Body of pancreas (tissue), 4 donors: ENCODE measurements at regions not wholly inside any gene's neighbourhood (a gene's known extent, or its start where the extent isn't known, plus 50 kb on each side); places are given as distances from the start of the nearest gene placed in this dataset.
A peak's percentile ranks its signal among the peaks of the same experiment; 100 is the strongest.

ENCODE experiments used
- ATAC-seq: fragments of 150-250 bp; one replicate; pipeline ENCODE4 v1.9.1; 2016
- DNase-seq, 4 donors: peaks; one replicate each; pipeline ENCODE4 v3.0.0-alpha.2; 2019
- H3K27ac ChIP-seq, 4 donors: fragments of 200-600 bp; sonication (generic); 1 replicate in 3 of 4; 2 replicates in 1 of 4; pipeline versions ENCODE4 v1.5.1 to v1.6.1; 2016 to 2019; ENCODE audit warnings: mild to moderate bottlenecking in 1 of 4, mixed read lengths in 1 of 4, moderate library complexity in 1 of 4
- H3K27me3 ChIP-seq, 2 donors: fragments of 200-600 bp; sonication (generic); one replicate each; pipeline ENCODE4 v1.6.0; 2016; ENCODE audit warnings: mild to moderate bottlenecking in 1 of 2
- H3K36me3 ChIP-seq, 2 donors: fragments of 200-600 bp; sonication (generic); replicated peaks in 1 of 2; 2 replicates each; pipeline ENCODE4 v1.5.1; 2016; ENCODE audit warnings: low read depth in 2 of 2; ENCODE audit not compliant: insufficient read depth in 1 of 2
- H3K4me1 ChIP-seq: fragments of 200-600 bp; sonication (generic); one replicate; pipeline ENCODE4 v1.6.0; 2016
- H3K4me3 ChIP-seq, 2 donors: fragments of 200-600 bp; sonication (generic); 1 replicate in 1 of 2; 2 replicates in 1 of 2; pipeline ENCODE4 v1.5.1; 2016 to 2019
- H3K9me3 ChIP-seq, 3 donors: fragments of 200-600 bp; sonication (generic); 1 replicate in 2 of 3; 2 replicates in 1 of 3; pipeline ENCODE4 v1.5.1; 2016
- POLR2A ChIP-seq, 3 donors: fragments of 450-650 bp; IDR thresholded peaks; one replicate each; pipeline ENCODE4 v1.6.1; 2016; ENCODE audit warnings: antibody characterized with exemption in 3 of 3, mild to moderate bottlenecking in 2 of 3
- WGBS, 2 donors: methylation state at CpG; one replicate each; pipeline ENCODE4 v1.1.5; 2017; 5-methylcytosine and 5-hydroxymethylcytosine counted together
- intact Hi-C: fragments of 100-400 bp; cut with DNase I; formaldehyde crosslinking; loops from one replicate; pipeline ENCODE4 v1.15.1; 2023
- TF ChIP-seq, protein P1 (sequence below), 7 experiments: fragments of 450-650 bp in 4 of 7; fragments of 200-600 bp in 3 of 7; sonication (generic) in 3 of 7; IDR thresholded peaks; one replicate each; pipeline ENCODE4 v1.5.1; 2016 to 2019; ENCODE audit warnings: antibody characterized with exemption in 7 of 7

DNA sequence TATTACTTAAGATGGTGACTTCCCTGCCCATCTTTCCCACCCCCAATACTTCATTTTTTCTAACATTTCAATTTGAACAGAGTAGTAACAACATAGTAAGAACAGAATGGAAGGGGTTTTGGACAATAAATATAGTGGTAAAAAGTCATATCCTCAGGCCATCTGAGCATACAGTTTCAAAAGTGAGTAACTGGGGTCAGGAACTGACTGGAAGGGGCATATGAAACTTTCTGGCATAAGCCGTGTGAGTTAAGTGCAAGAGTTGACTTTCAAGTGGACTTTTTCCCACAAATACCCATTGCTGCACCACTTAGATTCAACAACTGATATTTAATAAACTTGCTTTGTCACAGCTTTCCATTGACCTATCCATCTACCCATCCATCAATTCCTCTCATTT, 153.5 kb upstream of the IL12A start:
- DNase-seq = no peak
- no peaks in the 10 kb centered on the region for H3K27me3 ChIP-seq
- no peak for ATAC-seq
- H3K4me1 ChIP-seq = no peaks in the 10 kb centered on the region
- TF ChIP-seq, protein P1, sequence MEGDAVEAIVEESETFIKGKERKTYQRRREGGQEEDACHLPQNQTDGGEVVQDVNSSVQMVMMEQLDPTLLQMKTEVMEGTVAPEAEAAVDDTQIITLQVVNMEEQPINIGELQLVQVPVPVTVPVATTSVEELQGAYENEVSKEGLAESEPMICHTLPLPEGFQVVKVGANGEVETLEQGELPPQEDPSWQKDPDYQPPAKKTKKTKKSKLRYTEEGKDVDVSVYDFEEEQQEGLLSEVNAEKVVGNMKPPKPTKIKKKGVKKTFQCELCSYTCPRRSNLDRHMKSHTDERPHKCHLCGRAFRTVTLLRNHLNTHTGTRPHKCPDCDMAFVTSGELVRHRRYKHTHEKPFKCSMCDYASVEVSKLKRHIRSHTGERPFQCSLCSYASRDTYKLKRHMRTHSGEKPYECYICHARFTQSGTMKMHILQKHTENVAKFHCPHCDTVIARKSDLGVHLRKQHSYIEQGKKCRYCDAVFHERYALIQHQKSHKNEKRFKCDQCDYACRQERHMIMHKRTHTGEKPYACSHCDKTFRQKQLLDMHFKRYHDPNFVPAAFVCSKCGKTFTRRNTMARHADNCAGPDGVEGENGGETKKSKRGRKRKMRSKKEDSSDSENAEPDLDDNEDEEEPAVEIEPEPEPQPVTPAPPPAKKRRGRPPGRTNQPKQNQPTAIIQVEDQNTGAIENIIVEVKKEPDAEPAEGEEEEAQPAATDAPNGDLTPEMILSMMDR (IDR thresholded peaks at IDR 0.05) = no peak
- TF ChIP-seq POLR2A (IDR thresholded peaks at IDR 0.05) = no peak
- H3K4me3 ChIP-seq = no peak overlapping the region
- intact Hi-C loops = no loop called here
- no peak overlapping the region for H3K27ac ChIP-seq
- no peaks in the 10 kb centered on the region for H3K36me3 ChIP-seq
- H3K9me3 ChIP-seq = no peaks in the 10 kb centered on the region
- 77 to 88% methylated on average over 1 of the region's 1 CpG for WGBS, 2 donors

DNA sequence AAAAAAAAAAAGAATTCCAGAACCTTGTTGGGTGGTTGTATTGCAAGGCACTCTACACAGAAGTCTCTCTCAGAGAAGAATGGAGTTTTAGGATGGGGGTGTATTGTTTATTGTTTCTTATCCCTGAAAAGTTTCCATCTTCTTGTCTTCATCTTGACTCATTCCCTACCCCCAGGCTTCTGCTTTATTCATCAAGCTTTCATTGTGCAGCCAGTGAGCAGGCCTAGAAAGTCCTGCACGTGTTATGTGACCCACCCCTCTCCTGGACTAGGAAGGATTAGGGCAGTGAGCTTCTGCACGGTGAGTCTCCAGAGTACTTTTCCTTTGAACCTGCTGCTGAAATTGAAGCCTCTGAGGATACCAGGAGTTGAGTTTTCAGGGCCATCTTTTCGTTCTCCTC, 150.9 kb upstream of the IL12A start:
- Histone ChIP-seq H3K27ac (no peak overlapping the region), H3K4me3 (no peak overlapping the region), H3K27me3 (no peaks in the 10 kb centered on the region), H3K36me3 (no peaks in the 10 kb centered on the region), H3K4me1 (no peaks in the 10 kb centered on the region), H3K9me3 (no peaks in the 10 kb centered on the region)
- TF ChIP-seq, protein P1 (IDR thresholded peaks at IDR 0.05) = no peak
- TF ChIP-seq POLR2A (IDR thresholded peaks at IDR 0.05) = no peak
- intact Hi-C loops = no loop called here
- ATAC-seq = no peak
- DNase-seq = no peak
- 61 to 73% methylated on average over 3 of the region's 3 CpGs for WGBS, 2 donors

DNA sequence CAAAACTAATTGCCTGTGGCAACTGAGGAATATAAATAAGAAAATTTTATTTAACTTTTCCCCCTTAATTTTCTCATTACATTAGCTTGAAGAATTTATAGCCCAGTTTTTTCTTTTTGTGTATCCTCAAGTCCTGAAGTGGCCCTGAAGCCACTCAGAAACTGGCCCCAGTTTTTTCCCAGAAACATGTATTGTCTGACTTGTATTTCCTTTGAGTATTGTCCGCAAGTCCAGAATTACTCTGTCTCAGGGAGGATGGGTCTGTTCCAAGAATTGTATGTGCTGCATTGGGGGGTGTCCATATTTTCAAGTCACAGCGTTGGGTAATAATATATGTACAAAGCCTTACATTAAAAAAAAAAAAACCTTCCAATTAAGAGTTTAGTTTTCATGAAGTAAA, 149.7 kb upstream of the IL12A start:
- TF ChIP-seq, protein P1 (IDR thresholded peaks at IDR 0.05) = no peak
- TF ChIP-seq POLR2A (IDR thresholded peaks at IDR 0.05) = no peak
- Histone ChIP-seq H3K27me3 (no peaks in the 10 kb centered on the region), H3K4me1 (no peaks in the 10 kb centered on the region), H3K27ac (no peak overlapping the region), H3K4me3 (no peak overlapping the region), H3K36me3 (no peaks in the 10 kb centered on the region), H3K9me3 (no peaks in the 10 kb centered on the region)
- intact Hi-C loops = no loop called here
- 76 to 78% methylated on average over 2 of the region's 2 CpGs for WGBS, 2 donors
- no peak for ATAC-seq
- DNase-seq = no peak

DNA sequence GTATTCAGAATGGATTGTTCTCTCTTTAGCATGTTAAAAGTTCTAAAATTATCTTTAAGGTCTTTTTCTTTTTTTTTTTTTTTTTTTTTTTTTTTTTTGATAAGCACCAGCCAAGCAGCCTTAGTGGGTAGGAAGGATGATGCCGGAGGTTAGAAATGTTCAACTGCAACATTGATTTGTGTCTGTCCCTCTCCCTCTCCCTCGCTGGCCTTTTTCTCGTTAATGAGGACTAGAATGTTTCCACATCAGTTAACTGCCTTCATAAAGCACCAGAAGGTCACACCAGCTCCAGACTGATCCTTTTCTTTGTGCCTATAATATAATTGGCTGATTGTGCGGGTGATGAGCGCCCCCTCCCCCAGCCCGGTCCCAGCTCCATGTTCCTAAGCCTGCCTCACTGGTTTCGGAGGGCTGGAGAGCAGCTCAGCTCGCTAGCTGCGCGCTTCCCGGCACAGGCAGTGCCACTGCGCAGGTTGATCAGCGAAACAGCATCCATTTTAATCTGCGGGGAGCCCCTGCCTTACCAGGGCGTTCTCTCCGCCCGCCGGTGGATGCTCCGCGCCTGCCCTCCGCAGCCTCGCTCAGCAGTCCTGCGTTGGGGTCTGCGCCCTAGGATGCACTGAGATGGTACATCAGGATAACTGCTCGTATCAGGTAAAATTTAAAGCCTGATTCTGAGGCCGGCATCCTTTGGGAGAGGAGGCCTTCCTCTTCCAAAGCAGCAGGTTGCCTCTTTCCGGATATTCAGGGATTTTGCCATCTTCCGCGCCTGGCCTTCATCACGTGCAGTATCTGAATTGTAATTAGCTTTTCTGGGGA, 148.9 kb upstream of the IL12A start, which contains the start of gene SCHIP1:
SCHIP1 (plus strand) TSS at position 301 of the 819 bp plus-strand sequence.
- DNase-seq (peak in 1 of 4 donors; percentile 11), ATAC-seq (no peak)
- Histone ChIP-seq H3K27me3 (no peaks in the 10 kb centered on the region), H3K27ac (no peak within 1 kb of the TSS), H3K4me1 (no peaks in the 10 kb centered on the region), H3K36me3 (no peaks in the 10 kb centered on the region), H3K4me3 (no peak within 1 kb of the TSS), H3K9me3 (no peaks in the 10 kb centered on the region)
- WGBS, 2 donors = 27 to 40% methylated on average over 11 to 30 of the region's 30 CpGs
- TF ChIP-seq, protein P1 (IDR thresholded peaks at IDR 0.05) = no peak
- TF ChIP-seq POLR2A (IDR thresholded peaks at IDR 0.05) = peak in 1 of 3 donors; percentile 33
- intact Hi-C loops = no loop called here
